ENCODE measurements at regions not wholly inside any gene's neighbourhood (a gene's known extent, or its start where the extent isn't known, plus 50 kb on each side); places are given as distances from the start of the nearest gene placed in this dataset.

- TF ChIP-seq POLR2AphosphoS5 (IDR thresholded peaks at IDR 0.05) (no peak), EZH2 (IDR thresholded peaks at IDR 0.05; ENCODE audit: borderline replicate concordance, insufficient read depth, low read length, poor library complexity, severe bottlenecking) (no peak), CTCF (IDR thresholded peaks at IDR 0.05; ENCODE audit: poor library complexity, severe bottlenecking) (no peak), RAD21 (conservative IDR thresholded peaks at IDR 0.05) (no peak), SMC3 (conservative IDR thresholded peaks at IDR 0.05; ENCODE audit: poor library complexity) (no peak), EP300 (conservative IDR thresholded peaks at IDR 0.05; ENCODE audit: poor library complexity, severe bottlenecking) (no peak), REST (IDR thresholded peaks at IDR 0.05; ENCODE audit: borderline replicate concordance) (no peak)
Observed at GRCh38 chr10:128546651-128547165, 420.5 kb upstream of the MKI67 start.
